Muscle of arm (tissue), 1 donor: ENCODE measurements at regions not wholly inside any gene's neighbourhood (a gene's known extent, or its start where the extent isn't known, plus 50 kb on each side); places are given as distances from the start of the nearest gene placed in this dataset.

ENCODE experiments used
- DNase-seq: peaks from one replicate; pipeline ENCODE4 v3.0.0-alpha.2; 2013

GRCh38 chr2:58866040-58866439 lies 624.9 kb upstream of the FANCL start:
- no peak for DNase-seq

- DNase-seq: no peak
Measured at GRCh38 chr2:58865436-58865835, 624.3 kb upstream of the FANCL start.

DNA sequence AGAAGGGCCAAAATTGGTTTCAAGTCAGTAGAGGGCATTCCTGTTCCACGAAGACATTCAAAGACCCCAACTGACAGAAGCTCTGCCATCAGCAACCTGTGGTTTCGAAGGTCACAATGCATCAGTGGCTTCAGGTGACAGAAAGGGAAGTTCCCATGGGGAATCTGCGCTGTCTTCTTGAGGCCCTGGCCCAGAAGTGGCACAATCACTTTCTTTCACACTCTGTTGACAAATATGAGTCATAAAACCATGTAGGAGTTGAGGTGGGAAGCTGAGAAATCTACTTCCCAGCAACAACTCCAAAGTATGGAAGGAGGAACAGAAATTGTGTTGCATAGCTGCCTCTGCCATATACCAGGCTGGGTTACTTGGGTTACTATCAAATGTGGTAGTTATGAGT lies 621.1 kb upstream of the FANCL start:
- DNase-seq: no peak

DNA sequence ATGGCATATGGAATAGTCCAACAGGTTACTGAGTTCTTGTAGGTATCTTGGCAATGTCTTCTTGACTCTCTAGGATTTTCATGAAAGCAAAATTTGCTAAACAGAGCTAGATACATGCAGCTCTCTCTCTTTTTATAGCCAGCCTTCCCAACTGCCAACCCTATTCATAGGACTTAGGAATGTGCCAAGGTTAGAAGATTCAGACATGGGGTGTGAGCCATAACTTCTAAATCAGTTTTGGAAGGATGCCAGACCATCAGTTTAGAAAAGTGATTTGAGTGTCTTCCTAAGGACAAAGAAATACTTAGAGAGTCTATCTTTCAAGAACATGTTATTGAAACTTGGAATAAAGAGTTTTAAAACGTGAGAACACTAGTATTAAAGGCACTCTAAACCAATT lies 619.5 kb upstream of the FANCL start:
- no peak for DNase-seq

DNA sequence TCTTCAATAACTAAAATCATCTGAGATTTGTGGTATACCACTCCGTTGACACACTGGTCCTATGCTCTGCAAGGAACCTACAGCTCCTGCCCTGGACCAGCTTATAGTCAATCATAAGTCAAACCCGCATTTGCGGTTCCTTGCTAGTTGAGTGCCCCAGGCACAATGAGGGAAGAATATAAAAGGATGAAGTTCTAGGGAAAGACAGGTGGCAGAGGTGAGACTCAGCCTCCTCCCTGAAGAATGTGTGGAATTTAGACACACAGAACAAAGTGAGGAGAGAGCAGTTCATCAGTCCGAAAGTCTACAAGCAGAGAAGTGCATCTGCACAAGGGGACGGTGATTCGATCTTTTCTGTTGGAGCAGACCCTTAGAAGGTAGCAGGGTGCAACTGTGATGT lies 615.0 kb upstream of the FANCL start:
- DNase-seq: no peak

DNA sequence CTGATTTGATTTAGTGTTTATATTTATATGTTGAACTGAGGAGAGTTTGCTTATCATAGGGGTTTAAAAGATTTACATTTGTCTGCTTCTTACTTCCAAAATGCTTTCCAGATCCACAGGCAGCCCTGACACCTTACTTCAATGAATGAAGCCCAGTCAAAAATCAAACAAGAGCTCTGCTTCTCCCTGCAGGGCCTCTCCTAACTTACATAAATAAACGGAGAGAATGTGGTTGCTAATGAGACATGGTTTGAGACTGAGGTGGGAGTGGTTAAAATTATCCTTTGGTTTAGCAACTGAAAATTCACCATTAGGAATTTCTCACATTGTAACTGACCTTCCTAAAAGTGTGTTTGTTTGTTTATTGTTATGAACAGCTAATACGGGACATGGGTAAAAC lies 612.3 kb upstream of the FANCL start:
- DNase-seq: no peak

DNA sequence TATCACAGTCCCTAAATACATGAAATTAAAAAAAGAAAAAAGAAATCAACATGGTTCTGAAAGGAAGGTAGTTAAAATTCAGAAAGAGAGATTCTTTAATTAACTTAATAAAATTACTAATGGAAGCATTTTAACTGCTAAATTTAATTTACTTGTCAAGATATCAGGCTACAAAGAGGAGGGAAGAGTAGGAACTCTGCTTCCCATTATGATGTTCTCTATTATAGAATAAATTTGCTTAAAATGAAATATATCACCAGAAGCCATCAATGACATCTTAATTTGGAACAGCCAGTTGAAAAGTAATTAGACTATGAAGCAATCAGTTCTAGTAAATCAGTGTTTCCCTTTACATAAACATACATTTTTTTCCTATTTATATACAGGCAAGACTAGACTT lies 611.8 kb upstream of the FANCL start:
- DNase-seq: no peak

GRCh38 chr2:58852243-58852642 lies 611.1 kb upstream of the FANCL start:
- DNase-seq: no peak

- DNase-seq: no peak
Measured at GRCh38 chr2:58851598-58851997, 610.5 kb upstream of the FANCL start.

DNA sequence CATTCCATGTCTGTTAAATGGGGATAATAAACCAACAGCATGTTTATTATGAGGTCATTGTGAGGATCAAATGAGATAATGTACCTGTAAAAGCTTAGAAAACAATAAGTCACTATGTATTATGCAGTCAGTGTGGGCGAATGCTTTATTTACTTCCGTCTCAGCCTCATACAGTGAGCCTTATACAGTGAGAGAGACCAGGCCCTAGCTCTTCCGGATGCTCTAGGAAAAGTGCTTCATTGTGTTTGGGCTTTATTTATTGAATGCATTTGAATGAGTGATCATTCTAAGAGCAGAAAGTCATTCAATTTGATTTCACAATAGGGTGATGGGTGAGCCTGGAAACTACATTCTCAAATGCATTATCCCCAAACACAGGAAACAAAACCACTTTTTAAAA lies 603.9 kb upstream of the FANCL start:
- no peak for DNase-seq

DNA sequence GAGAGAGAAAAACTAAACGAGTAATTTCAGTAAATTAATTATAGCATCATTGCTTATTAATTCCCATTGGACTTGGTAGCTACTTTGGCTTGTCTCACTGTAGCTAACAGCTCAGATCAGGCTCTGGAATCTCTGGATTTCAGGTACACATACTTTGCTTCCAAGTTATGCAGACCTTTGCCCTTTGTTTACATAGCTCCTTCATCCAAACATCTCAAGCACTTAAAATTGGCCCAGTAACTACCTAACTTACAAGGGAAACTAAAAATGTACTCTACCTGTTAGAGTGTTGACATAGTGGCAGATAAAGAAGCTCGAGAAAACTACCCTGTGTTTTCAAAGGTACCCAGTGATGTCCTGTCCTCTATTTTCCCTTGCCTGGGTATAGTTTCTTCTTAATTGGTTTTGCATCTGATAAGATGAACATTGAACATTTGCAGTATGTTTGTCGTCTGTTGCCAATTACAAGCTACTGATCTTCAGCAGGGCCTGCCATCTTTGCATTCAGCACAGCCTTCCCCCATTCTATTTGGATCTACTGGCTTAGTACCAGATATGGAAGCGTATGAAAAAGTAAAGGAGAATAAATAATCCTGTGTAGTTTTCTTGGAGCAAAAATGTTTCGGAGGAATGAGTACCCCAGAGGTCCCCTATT lies 601.5 kb upstream of the FANCL start:
- no peak for DNase-seq

GRCh38 chr2:58834404-58834803 lies 593.3 kb upstream of the FANCL start:
- DNase-seq: peak; percentile 57

GRCh38 chr2:58826795-58827194 lies 585.7 kb upstream of the FANCL start:
- no peak for DNase-seq

- DNase-seq: no peak
Measured at GRCh38 chr2:58812771-58813344, 571.7 kb upstream of the FANCL start.

- no peak for DNase-seq
Measured at GRCh38 chr2:58805126-58805525, 564.0 kb upstream of the FANCL start.

- DNase-seq: no peak
Measured at GRCh38 chr2:58803192-58803591, 562.1 kb upstream of the FANCL start.

DNA sequence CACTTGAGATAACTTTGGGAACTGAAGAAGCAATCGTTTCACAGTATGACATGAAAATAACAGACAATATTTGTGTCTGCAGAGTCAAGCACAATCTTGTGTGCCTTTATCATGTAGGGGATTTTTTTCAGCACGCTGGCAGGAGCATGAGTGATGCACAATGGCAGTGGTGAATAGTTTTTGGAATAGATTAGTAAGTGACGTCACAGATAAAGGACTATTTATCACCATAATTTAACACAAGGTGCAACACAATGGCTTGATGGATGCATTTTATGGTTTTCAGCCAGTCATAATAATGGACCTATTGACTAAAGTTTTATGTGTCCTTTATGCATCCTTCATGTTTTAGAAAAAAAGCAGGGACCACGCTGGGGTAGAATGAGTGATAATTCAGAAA lies 559.8 kb upstream of the FANCL start:
- DNase-seq: no peak

- peak; percentile 31 for DNase-seq
Measured at GRCh38 chr2:58798676-58799208, 557.6 kb upstream of the FANCL start.

DNA sequence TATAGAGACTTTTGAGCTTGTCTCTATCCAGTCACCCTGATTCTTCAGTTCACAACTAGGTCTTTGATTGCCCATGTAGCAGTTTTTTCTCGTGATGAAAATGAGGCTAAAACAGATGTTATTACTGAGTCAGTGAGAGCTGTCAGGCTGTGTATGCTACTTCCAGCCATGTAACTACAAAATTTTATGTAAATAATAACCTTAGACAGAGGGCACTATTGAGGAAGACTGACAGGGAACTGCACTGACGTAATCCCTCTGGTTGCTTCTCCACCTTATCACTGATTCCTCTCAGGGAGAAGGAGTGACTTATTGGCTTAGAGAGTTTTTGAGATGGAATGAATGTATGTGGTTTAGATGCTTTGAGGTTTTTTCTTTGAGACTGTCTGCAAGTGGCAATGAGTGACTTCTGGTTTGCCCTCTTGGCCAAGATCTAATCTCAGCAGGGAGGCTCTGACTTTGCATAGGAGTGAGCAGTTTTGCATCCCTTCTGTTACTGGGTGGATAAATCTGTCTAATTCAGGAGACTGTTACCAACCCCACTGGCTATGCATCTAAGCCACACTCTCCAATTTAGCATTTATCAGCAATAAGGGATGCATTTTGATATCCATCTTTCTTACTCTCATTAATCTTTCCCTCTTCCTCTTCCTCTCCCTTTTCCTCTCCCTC lies 555.2 kb upstream of the FANCL start:
- DNase-seq: no peak

GRCh38 chr2:58794916-58795315 lies 553.8 kb upstream of the FANCL start:
- DNase-seq: peak; percentile 11

- DNase-seq: no peak
Measured at GRCh38 chr2:58794103-58794502, 553.0 kb upstream of the FANCL start.

- no peak for DNase-seq
Measured at GRCh38 chr2:58788402-58788801, 547.3 kb upstream of the FANCL start.

DNA sequence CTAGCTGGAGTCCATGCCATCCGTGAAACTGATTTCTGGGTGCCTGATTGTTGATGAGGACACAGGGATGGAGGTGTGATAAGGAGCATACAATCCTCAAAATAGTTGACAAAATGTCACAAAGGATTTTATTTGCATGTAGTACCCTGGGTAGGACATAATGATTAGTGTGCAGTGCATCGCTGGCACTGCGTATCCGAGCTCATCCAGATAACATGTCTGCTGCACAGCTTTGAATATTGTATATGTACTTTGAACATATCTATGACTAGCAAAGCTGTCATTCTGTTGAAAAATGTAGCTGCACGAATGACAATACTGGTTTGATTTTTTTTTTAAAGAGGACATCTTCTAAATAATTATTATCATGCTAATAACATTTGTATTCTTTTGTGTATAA lies 529.7 kb upstream of the FANCL start:
- no peak for DNase-seq
